Stomach (tissue), 4 donors: ENCODE measurements at regions not wholly inside any gene's neighbourhood (a gene's known extent, or its start where the extent isn't known, plus 50 kb on each side); places are given as distances from the start of the nearest gene placed in this dataset.

Experiments used
- CTCF ChIP-seq, 7 experiments: fragments of 450-650 bp in 4 of 7; fragments of 200-600 bp in 3 of 7; sonication (generic) in 3 of 7; IDR thresholded peaks; one replicate each; pipeline ENCODE4 v1.5.1; 2016 to 2019; ENCODE audit warnings: antibody characterized with exemption in 7 of 7, control low read depth in 2 of 7, mild to moderate bottlenecking in 1 of 7
- EP300 ChIP-seq: sonication (generic); formaldehyde crosslinking; IDR thresholded peaks from one replicate; pipeline ENCODE4 v1.6.1; 2017; ENCODE audit warnings: antibody characterized with exemption
- POLR2A ChIP-seq, 4 donors: fragments of 450-650 bp; IDR thresholded peaks; one replicate each; pipeline ENCODE4 v1.6.1; 2016; ENCODE audit warnings: antibody characterized with exemption in 4 of 4, control low read depth in 2 of 4, mild to moderate bottlenecking in 1 of 4, moderate library complexity in 1 of 4
- POLR2AphosphoS5 ChIP-seq, 3 donors: sonication (generic); formaldehyde crosslinking; IDR thresholded peaks; one replicate each; pipeline ENCODE4 v1.6.1; 2016; ENCODE audit warnings: antibody characterized with exemption in 3 of 3

- no peak for TF ChIP-seq CTCF (IDR thresholded peaks at IDR 0.05)
- no peak for TF ChIP-seq POLR2AphosphoS5 (IDR thresholded peaks at IDR 0.05)
- no peak for TF ChIP-seq POLR2A (IDR thresholded peaks at IDR 0.05)
- no peak for TF ChIP-seq EP300
Observed at GRCh38 chr12:114152890-114153289, 186.8 kb upstream of the RBM19 start.
